ENCODE measurements at regions not wholly inside any gene's neighbourhood (a gene's known extent, or its start where the extent isn't known, plus 50 kb on each side); places are given as distances from the start of the nearest gene placed in this dataset. TPM values are rescaled to one million over a fixed set of nuclear protein-coding genes. Genes with fewer than 3 reads are reported as not detected.

DNA sequence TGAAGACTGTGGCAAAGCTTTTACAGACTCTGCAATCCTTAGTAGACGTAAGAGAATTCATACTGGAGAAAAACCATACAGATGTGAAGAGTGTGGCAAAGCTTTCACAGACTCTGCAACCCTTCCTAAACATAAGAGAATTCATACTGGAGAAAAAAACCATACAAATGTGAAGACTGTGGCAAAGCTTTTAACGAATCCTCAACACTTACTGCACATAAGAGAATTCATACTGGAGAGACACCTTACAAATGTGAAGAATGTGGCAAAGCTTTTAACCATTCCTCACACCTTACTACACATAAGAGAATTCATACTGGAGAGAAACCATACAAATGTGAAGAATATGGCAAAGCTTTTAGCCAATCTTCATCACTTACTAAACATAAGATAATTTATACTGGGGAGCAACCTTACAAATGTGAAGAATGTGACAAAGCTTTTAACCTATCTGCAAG lies 50.1 kb upstream of the ZNF98 start:
- no peak for DNase-seq (ENCODE audit: low spot score)
- H2AFZ ChIP-seq (replicated peaks), result no peak overlapping the region
- TF ChIP-seq, protein P1, sequence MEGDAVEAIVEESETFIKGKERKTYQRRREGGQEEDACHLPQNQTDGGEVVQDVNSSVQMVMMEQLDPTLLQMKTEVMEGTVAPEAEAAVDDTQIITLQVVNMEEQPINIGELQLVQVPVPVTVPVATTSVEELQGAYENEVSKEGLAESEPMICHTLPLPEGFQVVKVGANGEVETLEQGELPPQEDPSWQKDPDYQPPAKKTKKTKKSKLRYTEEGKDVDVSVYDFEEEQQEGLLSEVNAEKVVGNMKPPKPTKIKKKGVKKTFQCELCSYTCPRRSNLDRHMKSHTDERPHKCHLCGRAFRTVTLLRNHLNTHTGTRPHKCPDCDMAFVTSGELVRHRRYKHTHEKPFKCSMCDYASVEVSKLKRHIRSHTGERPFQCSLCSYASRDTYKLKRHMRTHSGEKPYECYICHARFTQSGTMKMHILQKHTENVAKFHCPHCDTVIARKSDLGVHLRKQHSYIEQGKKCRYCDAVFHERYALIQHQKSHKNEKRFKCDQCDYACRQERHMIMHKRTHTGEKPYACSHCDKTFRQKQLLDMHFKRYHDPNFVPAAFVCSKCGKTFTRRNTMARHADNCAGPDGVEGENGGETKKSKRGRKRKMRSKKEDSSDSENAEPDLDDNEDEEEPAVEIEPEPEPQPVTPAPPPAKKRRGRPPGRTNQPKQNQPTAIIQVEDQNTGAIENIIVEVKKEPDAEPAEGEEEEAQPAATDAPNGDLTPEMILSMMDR (IDR thresholded peaks at IDR 0.05), result no peak
- TF ChIP-seq EZH2 (IDR thresholded peaks at IDR 0.05) (no peak), EZH2phosphoT487 (IDR thresholded peaks at IDR 0.05) (no peak)
- no peaks in the 10 kb centered on the region for H3K79me2 ChIP-seq (ENCODE audit: low read depth)
- peaks cover 60% of the 10 kb centered on the region for H3K9me3 Mint-ChIP-seq
- H3K27me3 ChIP-seq, result no peaks in the 10 kb centered on the region
- H3K4me1 Mint-ChIP-seq, result no peaks in the 10 kb centered on the region
- no peaks in the 10 kb centered on the region for H3K4me1 ChIP-seq
- H4K20me1 ChIP-seq (ENCODE audit: low read depth), result no peaks in the 10 kb centered on the region
- no peaks in the 10 kb centered on the region for H3K36me3 Mint-ChIP-seq
- no peak overlapping the region for H3K27ac ChIP-seq
- no peak overlapping the region for H3K9ac ChIP-seq
- H3K9me3 ChIP-seq (ENCODE audit: low read depth), result peaks cover 85% of the 10 kb centered on the region
- H3K4me3 Mint-ChIP-seq, result no peak overlapping the region
- no peak overlapping the region for H3K27ac Mint-ChIP-seq
- no peaks in the 10 kb centered on the region for H3K27me3 Mint-ChIP-seq (ENCODE audit: insufficient read depth, low read depth)
- no peaks in the 10 kb centered on the region for H3F3A ChIP-seq (ENCODE audit: low read depth)
- H3K4me3 ChIP-seq, result no peak overlapping the region
- no peak overlapping the region for H3K4me2 ChIP-seq
- H3K36me3 ChIP-seq, result peaks cover 4% of the 10 kb centered on the region

Small RNA genes lying in the stretch of these regions (small RNA-seq; reads per million reads assigned to genes)
- gene AC004004.1, result not detected

Measured in neural progenitor cell (in vitro differentiated cells).